SK-N-MC (cell line): ENCODE measurements at regions not wholly inside any gene's neighbourhood (a gene's known extent, or its start where the extent isn't known, plus 50 kb on each side); places are given as distances from the start of the nearest gene placed in this dataset.

ENCODE experiments used
- DNase-seq: peaks from one replicate; pipeline ENCODE4 v3.0.0-alpha.2; 2011; ENCODE audit warnings: low read depth, low spot score
- H3K27ac ChIP-seq: fragments of 200-600 bp; sonication (generic); 2 replicates; pipeline ENCODE4 v1.5.1; 2016; ENCODE audit warnings: mixed run types
- H3K36me3 ChIP-seq: fragments of 200-600 bp; sonication (generic); 2 replicates; pipeline ENCODE4 v1.6.1; 2017; ENCODE audit warnings: antibody characterized with exemption, low read length, mixed read lengths; ENCODE audit not compliant: insufficient read depth
- H3K4me3 ChIP-seq: fragments of 200-600 bp; sonication (generic); 2 replicates; pipeline ENCODE4 v1.5.1; 2016
- H3K9ac ChIP-seq: fragments of 200-600 bp; sonication (generic); 2 replicates; pipeline ENCODE4 v1.8.0; 2017; ENCODE audit warnings: mixed run types, mixed read lengths; ENCODE audit not compliant: insufficient read length
- H3K9me3 ChIP-seq: fragments of 200-600 bp; sonication (generic); 2 replicates; pipeline ENCODE4 v1.6.1; 2017; ENCODE audit warnings: low read depth, mild to moderate bottlenecking, antibody characterized with exemption, low read length, moderate library complexity, mixed read lengths
- EZH2 ChIP-seq: fragments of 200-600 bp; sonication (generic); IDR thresholded peaks from one replicate; pipeline ENCODE4 v1.6.1; 2017; ENCODE audit warnings: antibody characterized with exemption
- FOXP2 ChIP-seq: optimal IDR thresholded peaks from 2 replicates; pipeline ENCODE3; 2011; ENCODE audit warnings: mild to moderate bottlenecking, moderate library complexity; ENCODE audit not compliant: insufficient read depth; ENCODE audit errors: extremely low read length, control extremely low read depth
- POLR2AphosphoS5 ChIP-seq: IDR thresholded peaks from 2 replicates; pipeline ENCODE4 v1.6.1; 2012; ENCODE audit warnings: mild to moderate bottlenecking, low read depth, low read length, borderline replicate concordance

GRCh38 chr15:95375281-95375680 is 955.2 kb upstream of the NR2F2 start:
- Histone ChIP-seq H3K36me3 (no peaks in the 10 kb centered on the region), H3K4me3 (no peak overlapping the region), H3K9me3 (no peaks in the 10 kb centered on the region), H3K9ac (no peak overlapping the region), H3K27ac (no peak overlapping the region)
- DNase-seq: no peak
- TF ChIP-seq POLR2AphosphoS5: no peak
- no peak for TF ChIP-seq EZH2
- no peak for TF ChIP-seq FOXP2

GRCh38 chr15:95377258-95377852 is 953.1 kb upstream of the NR2F2 start:
- Histone ChIP-seq H3K36me3 (no peaks in the 10 kb centered on the region), H3K4me3 (no peak overlapping the region), H3K27ac (no peak overlapping the region), H3K9ac (no peak overlapping the region), H3K9me3 (no peaks in the 10 kb centered on the region)
- TF ChIP-seq POLR2AphosphoS5: no peak
- no peak for TF ChIP-seq FOXP2
- no peak for TF ChIP-seq EZH2
- DNase-seq: no peak

GRCh38 chr15:95394186-95395067 is 936.1 kb upstream of the NR2F2 start:
- Histone ChIP-seq H3K36me3 (no peaks in the 10 kb centered on the region), H3K9ac (no peak overlapping the region), H3K27ac (no peak overlapping the region), H3K4me3 (no peak overlapping the region), H3K9me3 (no peaks in the 10 kb centered on the region)
- DNase-seq: no peak
- TF ChIP-seq FOXP2 (no peak), POLR2AphosphoS5 (no peak), EZH2 (no peak)

GRCh38 chr15:95400428-95400827 is 930.1 kb upstream of the NR2F2 start:
- DNase-seq: no peak
- H3K9me3 ChIP-seq: no peaks in the 10 kb centered on the region
- H3K36me3 ChIP-seq: no peaks in the 10 kb centered on the region
- no peak overlapping the region for H3K4me3 ChIP-seq
- no peak overlapping the region for H3K9ac ChIP-seq
- no peak overlapping the region for H3K27ac ChIP-seq
- TF ChIP-seq EZH2 (no peak), FOXP2 (no peak), POLR2AphosphoS5 (no peak)

- Histone ChIP-seq H3K9me3 (no peaks in the 10 kb centered on the region), H3K36me3 (no peaks in the 10 kb centered on the region)
- TF ChIP-seq POLR2AphosphoS5: no peak
- TF ChIP-seq EZH2: no peak
- no peak for TF ChIP-seq FOXP2
These were observed 928.9 kb upstream of the NR2F2 start for GRCh38 chr15:95401587-95401986.

GRCh38 chr15:95405447-95405846 is 925.1 kb upstream of the NR2F2 start:
- DNase-seq: no peak
- Histone ChIP-seq H3K4me3 (no peak overlapping the region), H3K9ac (no peak overlapping the region), H3K27ac (no peak overlapping the region), H3K9me3 (no peaks in the 10 kb centered on the region), H3K36me3 (no peaks in the 10 kb centered on the region)
- TF ChIP-seq FOXP2: no peak

More at GRCh38 chr15:95401587-95401986, 928.9 kb upstream of the NR2F2 start:
- DNase-seq: no peak
- H3K27ac ChIP-seq: no peak overlapping the region
- no peak overlapping the region for H3K4me3 ChIP-seq
- H3K9ac ChIP-seq: no peak overlapping the region

GRCh38 chr15:95407534-95407933 is 923.0 kb upstream of the NR2F2 start:
- H3K4me3 ChIP-seq: no peak overlapping the region
- TF ChIP-seq FOXP2 (no peak), POLR2AphosphoS5 (no peak), EZH2 (no peak)
- H3K27ac ChIP-seq: no peak overlapping the region
- no peaks in the 10 kb centered on the region for H3K36me3 ChIP-seq
- DNase-seq: no peak
- no peaks in the 10 kb centered on the region for H3K9me3 ChIP-seq
- no peak overlapping the region for H3K9ac ChIP-seq

GRCh38 chr15:95409211-95409610 is 921.3 kb upstream of the NR2F2 start:
- Histone ChIP-seq H3K9ac (no peak overlapping the region), H3K9me3 (no peaks in the 10 kb centered on the region), H3K27ac (no peak overlapping the region), H3K36me3 (no peaks in the 10 kb centered on the region), H3K4me3 (no peak overlapping the region)
- TF ChIP-seq EZH2: no peak
- DNase-seq: no peak
